ENCODE measurements at regions not wholly inside any gene's neighbourhood (a gene's known extent, or its start where the extent isn't known, plus 50 kb on each side); places are given as distances from the start of the nearest gene placed in this dataset.

GRCh38 chr12:69170293-69170692, 69.1 kb upstream of the CPSF6 start:
- Histone ChIP-seq H3K27ac (ENCODE audit: low read depth, low read length) (no peak overlapping the region), H3K4me1 (ENCODE audit: control insufficient read depth, low read length) (no peaks in the 10 kb centered on the region), H3F3A (ENCODE audit: control insufficient read depth, insufficient read depth) (no peaks in the 10 kb centered on the region), H3K4me3 (ENCODE audit: low read length) (no peak overlapping the region), H3K36me3 (ENCODE audit: control insufficient read depth, low read length) (no peaks in the 10 kb centered on the region), H3K27me3 (ENCODE audit: control insufficient read depth, low read length) (no peaks in the 10 kb centered on the region), H3K79me2 (ENCODE audit: control insufficient read depth, low read length) (no peaks in the 10 kb centered on the region), H4K20me1 (ENCODE audit: control insufficient read depth, insufficient read depth, low read depth, low read length) (no peaks in the 10 kb centered on the region), H3K9me3 (ENCODE audit: control insufficient read depth, insufficient read depth, low read length) (no peaks in the 10 kb centered on the region), H3K9me2 (replicated peaks; ENCODE audit: control insufficient read depth, low read length) (no peaks in the 10 kb centered on the region), H3K4me2 (ENCODE audit: low read length) (no peak overlapping the region)
- TF ChIP-seq CTCF (IDR thresholded peaks at IDR 0.05; ENCODE audit: low read depth, low read length, poor library complexity, severe bottlenecking): no peak

GRCh38 chr12:69171881-69172280, 67.5 kb upstream of the CPSF6 start:
- Histone ChIP-seq H3K4me2 (ENCODE audit: low read length) (no peak overlapping the region), H3K4me3 (ENCODE audit: low read length) (no peak overlapping the region), H3K4me1 (ENCODE audit: control insufficient read depth, low read length) (no peaks in the 10 kb centered on the region), H3K79me2 (ENCODE audit: control insufficient read depth, low read length) (no peaks in the 10 kb centered on the region), H3K36me3 (ENCODE audit: control insufficient read depth, low read length) (no peaks in the 10 kb centered on the region), H3K27ac (ENCODE audit: low read depth, low read length) (no peak overlapping the region), H3K27me3 (ENCODE audit: control insufficient read depth, low read length) (no peaks in the 10 kb centered on the region), H3K9me3 (ENCODE audit: control insufficient read depth, insufficient read depth, low read length) (no peaks in the 10 kb centered on the region), H3K9me2 (replicated peaks; ENCODE audit: control insufficient read depth, low read length) (no peaks in the 10 kb centered on the region), H3F3A (ENCODE audit: control insufficient read depth, insufficient read depth) (no peaks in the 10 kb centered on the region), H4K20me1 (ENCODE audit: control insufficient read depth, insufficient read depth, low read depth, low read length) (no peaks in the 10 kb centered on the region)
- TF ChIP-seq EZH2phosphoT487 (IDR thresholded peaks at IDR 0.05; ENCODE audit: borderline replicate concordance, low read length) (no peak), CTCF (IDR thresholded peaks at IDR 0.05; ENCODE audit: low read depth, low read length, poor library complexity, severe bottlenecking) (no peak)

GRCh38 chr12:69172491-69172890, 66.9 kb upstream of the CPSF6 start:
- no peaks in the 10 kb centered on the region for H3K79me2 ChIP-seq (ENCODE audit: control insufficient read depth, low read length)
- no peaks in the 10 kb centered on the region for H3K27me3 ChIP-seq (ENCODE audit: control insufficient read depth, low read length)
- no peaks in the 10 kb centered on the region for H3F3A ChIP-seq (ENCODE audit: control insufficient read depth, insufficient read depth)
- no peak overlapping the region for H3K4me2 ChIP-seq (ENCODE audit: low read length)
- no peak for TF ChIP-seq EZH2phosphoT487 (IDR thresholded peaks at IDR 0.05; ENCODE audit: borderline replicate concordance, low read length)
- no peak for TF ChIP-seq CTCF (IDR thresholded peaks at IDR 0.05; ENCODE audit: low read depth, low read length, poor library complexity, severe bottlenecking)
- no peaks in the 10 kb centered on the region for H3K9me3 ChIP-seq (ENCODE audit: control insufficient read depth, insufficient read depth, low read length)
- H3K9me2 ChIP-seq (replicated peaks; ENCODE audit: control insufficient read depth, low read length): no peaks in the 10 kb centered on the region
- H3K4me3 ChIP-seq (ENCODE audit: low read length): no peak overlapping the region
- no peaks in the 10 kb centered on the region for H3K4me1 ChIP-seq (ENCODE audit: control insufficient read depth, low read length)
- no peaks in the 10 kb centered on the region for H3K36me3 ChIP-seq (ENCODE audit: control insufficient read depth, low read length)
- H3K27ac ChIP-seq (ENCODE audit: low read depth, low read length): no peak overlapping the region
- no peaks in the 10 kb centered on the region for H4K20me1 ChIP-seq (ENCODE audit: control insufficient read depth, insufficient read depth, low read depth, low read length)

GRCh38 chr12:69173368-69173767, 66.0 kb upstream of the CPSF6 start:
- Histone ChIP-seq H3K27me3 (ENCODE audit: control insufficient read depth, low read length) (no peaks in the 10 kb centered on the region), H3K4me3 (ENCODE audit: low read length) (no peak overlapping the region), H3K4me1 (ENCODE audit: control insufficient read depth, low read length) (no peaks in the 10 kb centered on the region), H3F3A (ENCODE audit: control insufficient read depth, insufficient read depth) (no peaks in the 10 kb centered on the region), H3K9me3 (ENCODE audit: control insufficient read depth, insufficient read depth, low read length) (no peaks in the 10 kb centered on the region), H3K79me2 (ENCODE audit: control insufficient read depth, low read length) (no peaks in the 10 kb centered on the region), H3K27ac (ENCODE audit: low read depth, low read length) (no peak overlapping the region), H3K4me2 (ENCODE audit: low read length) (no peak overlapping the region), H4K20me1 (ENCODE audit: control insufficient read depth, insufficient read depth, low read depth, low read length) (no peaks in the 10 kb centered on the region), H3K36me3 (ENCODE audit: control insufficient read depth, low read length) (no peaks in the 10 kb centered on the region), H3K9me2 (replicated peaks; ENCODE audit: control insufficient read depth, low read length) (no peaks in the 10 kb centered on the region)
- TF ChIP-seq EZH2phosphoT487 (IDR thresholded peaks at IDR 0.05; ENCODE audit: borderline replicate concordance, low read length) (no peak), CTCF (IDR thresholded peaks at IDR 0.05; ENCODE audit: low read depth, low read length, poor library complexity, severe bottlenecking) (no peak)

All from DOHH2 (cell line).